HEK293T (cell line): ENCODE measurements at regions not wholly inside any gene's neighbourhood (a gene's known extent, or its start where the extent isn't known, plus 50 kb on each side); places are given as distances from the start of the nearest gene placed in this dataset.

Experiments used
- BHLHE40 ChIP-seq: fragments of 450-650 bp; IDR thresholded peaks from 2 replicates; pipeline ENCODE4 v1.6.1; 2016; ENCODE audit warnings: mild to moderate bottlenecking, moderate library complexity, borderline replicate concordance
- FOXA1 ChIP-seq: fragments of 450-650 bp; IDR thresholded peaks from 2 replicates; pipeline ENCODE4 v1.6.1; 2016; ENCODE audit warnings: mild to moderate bottlenecking
- FOXK2 ChIP-seq: fragments of 450-650 bp; IDR thresholded peaks from 2 replicates; pipeline ENCODE4 v1.6.1; 2016; ENCODE audit warnings: mild to moderate bottlenecking
- FOXM1 ChIP-seq: fragments of 450-650 bp; IDR thresholded peaks from 2 replicates; pipeline ENCODE4 v1.6.1; 2017; ENCODE audit warnings: mild to moderate bottlenecking, borderline replicate concordance
- HDGF ChIP-seq: fragments of 450-650 bp; IDR thresholded peaks from 2 replicates; pipeline ENCODE4 v1.6.1; 2017; ENCODE audit warnings: antibody characterized with exemption, borderline replicate concordance
- L3MBTL2 ChIP-seq: fragments of 450-650 bp; conservative IDR thresholded peaks from 2 replicates; pipeline ENCODE4 v1.6.1; 2016; ENCODE audit warnings: mild to moderate bottlenecking
- NFRKB ChIP-seq: fragments of 450-650 bp; IDR thresholded peaks from 2 replicates; pipeline ENCODE4 v1.6.1; 2016; ENCODE audit warnings: mild to moderate bottlenecking, moderate library complexity
- SP1 ChIP-seq: fragments of 450-650 bp; IDR thresholded peaks from 2 replicates; pipeline ENCODE4 v1.6.1; 2017
- SUZ12 ChIP-seq: fragments of 450-650 bp; IDR thresholded peaks from 2 replicates; pipeline ENCODE4 v1.6.1; 2016; ENCODE audit warnings: mild to moderate bottlenecking
- TARDBP ChIP-seq: fragments of 450-650 bp; IDR thresholded peaks from 2 replicates; pipeline ENCODE4 v1.6.1; 2016
- TF ChIP-seq, protein P1 (sequence below): fragments of 450-650 bp; IDR thresholded peaks from 2 replicates; pipeline ENCODE4 v1.6.1; 2016

DNA sequence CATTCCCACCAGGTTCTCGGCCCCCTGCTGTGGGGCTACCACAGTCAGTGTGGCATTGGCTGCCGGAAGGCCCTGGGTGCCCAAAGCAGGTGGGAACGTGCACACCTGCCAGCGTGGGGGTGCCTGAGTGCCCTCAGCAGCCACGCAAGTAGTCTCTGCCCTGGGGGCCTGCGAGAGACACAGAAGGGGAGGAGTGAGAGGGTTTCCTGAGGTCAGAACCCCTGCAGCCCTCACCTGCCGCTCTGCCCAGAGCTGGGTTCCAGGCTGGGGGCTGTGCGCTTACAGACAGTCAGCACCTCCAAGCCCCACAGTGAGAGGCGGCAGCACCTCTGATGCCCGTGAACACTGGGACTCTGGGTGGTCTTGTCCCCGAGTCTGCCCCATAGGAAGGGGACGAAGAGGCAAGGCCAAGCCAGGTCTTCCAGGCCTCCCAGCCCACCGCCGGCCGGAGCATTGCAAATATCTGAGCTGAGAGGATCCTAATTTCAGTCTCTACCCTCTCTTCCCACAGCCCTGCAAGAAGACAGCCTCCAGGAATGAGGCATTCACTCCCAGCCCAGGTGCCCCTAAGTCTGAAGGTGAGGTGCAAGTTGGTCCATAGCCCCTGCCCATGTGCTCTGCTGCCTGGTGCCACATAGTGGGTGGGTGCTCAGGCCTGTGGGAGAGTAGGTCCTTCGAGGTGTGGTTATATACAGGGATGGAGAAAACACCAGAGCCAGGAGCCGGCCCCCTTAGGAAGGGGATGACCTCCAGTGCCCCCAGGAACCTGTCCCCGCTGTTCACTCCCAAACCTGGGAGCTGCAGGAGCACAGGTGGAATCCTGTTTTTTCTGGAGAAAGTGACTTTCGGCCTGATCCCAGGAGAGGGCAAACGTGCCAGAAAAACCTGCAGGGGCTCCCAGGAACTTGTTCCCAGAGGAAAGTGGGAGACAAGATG is 291.1 kb upstream of the RTL1 start:
- TF ChIP-seq FOXA1: no peak
- TF ChIP-seq TARDBP: no peak
- TF ChIP-seq NFRKB: no peak
- no peak for TF ChIP-seq BHLHE40
- TF ChIP-seq SP1: no peak
- no peak for TF ChIP-seq SUZ12
- no peak for TF ChIP-seq HDGF
- TF ChIP-seq FOXK2: no peak
- TF ChIP-seq FOXM1: no peak
- TF ChIP-seq, protein P1, sequence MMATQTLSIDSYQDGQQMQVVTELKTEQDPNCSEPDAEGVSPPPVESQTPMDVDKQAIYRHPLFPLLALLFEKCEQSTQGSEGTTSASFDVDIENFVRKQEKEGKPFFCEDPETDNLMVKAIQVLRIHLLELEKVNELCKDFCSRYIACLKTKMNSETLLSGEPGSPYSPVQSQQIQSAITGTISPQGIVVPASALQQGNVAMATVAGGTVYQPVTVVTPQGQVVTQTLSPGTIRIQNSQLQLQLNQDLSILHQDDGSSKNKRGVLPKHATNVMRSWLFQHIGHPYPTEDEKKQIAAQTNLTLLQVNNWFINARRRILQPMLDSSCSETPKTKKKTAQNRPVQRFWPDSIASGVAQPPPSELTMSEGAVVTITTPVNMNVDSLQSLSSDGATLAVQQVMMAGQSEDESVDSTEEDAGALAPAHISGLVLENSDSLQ: no peak
- no peak for TF ChIP-seq L3MBTL2
